Midbrain (tissue), 1 donor: ENCODE measurements at regions not wholly inside any gene's neighbourhood (a gene's known extent, or its start where the extent isn't known, plus 50 kb on each side); places are given as distances from the start of the nearest gene placed in this dataset.

Experiments used
- DNase-seq: peaks from one replicate; lab custom pipeline; 2025; lab: John Stamatoyannopoulos, UW

- DNase-seq, result peak; percentile 20
Observed at GRCh38 chr3:39000008-39000450, 51.7 kb downstream of the SCN11A start.

- DNase-seq, result no peak
Observed at GRCh38 chr3:38998086-38998485, 53.7 kb downstream of the SCN11A start.

GRCh38 chr3:38996193-38996592 is 55.6 kb downstream of the SCN11A start:
- no peak for DNase-seq

GRCh38 chr3:38994251-38994650 is 57.5 kb downstream of the SCN11A start:
- no peak for DNase-seq

DNA sequence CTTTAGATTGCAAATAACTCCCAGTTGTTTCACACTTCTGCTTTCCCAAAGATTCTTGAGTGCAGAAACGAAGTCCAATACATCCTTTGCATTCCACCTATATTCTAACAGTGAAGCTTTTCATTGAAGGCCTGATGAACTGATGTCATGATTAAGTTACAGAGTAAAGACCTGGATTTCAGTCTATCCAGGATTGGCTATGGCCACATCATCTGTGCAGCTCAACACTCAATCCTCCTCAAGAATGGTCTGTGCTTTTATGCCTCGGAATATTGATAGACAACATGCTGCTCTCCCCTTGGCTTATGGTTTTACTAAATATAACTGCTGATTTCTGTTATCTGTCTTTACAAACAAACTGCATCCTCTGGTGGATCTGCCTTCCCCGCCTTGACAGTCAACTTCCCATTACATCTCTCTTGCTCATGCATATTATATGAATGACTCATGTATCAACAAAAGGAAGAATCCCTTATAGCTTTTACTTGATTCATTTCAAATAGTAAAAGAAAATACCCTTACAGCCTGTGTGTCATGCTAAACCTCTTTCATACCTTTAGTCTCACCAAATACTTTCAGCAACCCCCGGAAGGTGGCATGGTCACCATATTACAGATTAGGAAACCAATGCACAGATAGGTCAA is 59.5 kb downstream of the SCN11A start:
- DNase-seq, result no peak

DNA sequence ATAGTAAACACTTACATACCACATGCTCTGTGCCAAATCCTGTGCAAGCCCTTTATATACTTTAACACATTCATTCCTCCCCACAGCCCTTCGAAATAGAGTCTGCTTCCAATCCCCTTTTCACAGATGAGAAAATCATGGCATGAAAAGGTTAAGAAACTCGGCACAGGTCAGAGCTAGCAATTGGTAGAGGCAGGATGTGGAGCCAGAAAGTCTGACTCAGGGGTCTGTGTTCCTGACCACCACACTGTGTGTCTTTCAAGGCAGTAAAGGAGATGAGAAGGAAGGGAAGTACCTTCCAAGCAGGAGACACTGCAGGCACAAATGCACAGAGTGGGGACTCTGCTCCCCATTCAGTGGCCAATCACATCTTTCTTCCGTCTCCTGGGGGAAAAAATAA is 61.1 kb downstream of the SCN11A start:
- DNase-seq, result no peak

GRCh38 chr3:38989917-38990510 is 61.7 kb downstream of the SCN11A start:
- no peak for DNase-seq

GRCh38 chr3:38988955-38989354 is 62.8 kb downstream of the SCN11A start:
- DNase-seq, result no peak

DNA sequence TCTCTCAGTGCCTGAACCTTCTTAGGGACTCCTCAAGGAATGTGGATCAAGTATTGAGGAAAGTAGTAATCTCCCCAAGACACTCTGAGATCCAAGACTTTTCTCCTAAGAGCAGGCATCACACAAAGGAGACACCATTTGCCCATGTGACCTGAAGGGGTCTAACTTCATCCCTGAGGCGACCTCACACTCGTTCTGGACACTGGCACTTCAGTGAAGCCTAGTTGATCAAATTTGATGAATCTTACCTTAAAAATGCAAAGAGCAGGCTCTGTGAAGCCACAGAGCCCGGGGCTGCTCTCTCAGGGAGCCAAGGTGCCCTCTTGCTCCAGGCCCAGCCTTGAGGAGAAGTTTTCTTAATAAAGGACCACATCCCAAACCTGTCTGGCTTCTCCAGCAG is 64.3 kb downstream of the SCN11A start:
- DNase-seq, result no peak

DNA sequence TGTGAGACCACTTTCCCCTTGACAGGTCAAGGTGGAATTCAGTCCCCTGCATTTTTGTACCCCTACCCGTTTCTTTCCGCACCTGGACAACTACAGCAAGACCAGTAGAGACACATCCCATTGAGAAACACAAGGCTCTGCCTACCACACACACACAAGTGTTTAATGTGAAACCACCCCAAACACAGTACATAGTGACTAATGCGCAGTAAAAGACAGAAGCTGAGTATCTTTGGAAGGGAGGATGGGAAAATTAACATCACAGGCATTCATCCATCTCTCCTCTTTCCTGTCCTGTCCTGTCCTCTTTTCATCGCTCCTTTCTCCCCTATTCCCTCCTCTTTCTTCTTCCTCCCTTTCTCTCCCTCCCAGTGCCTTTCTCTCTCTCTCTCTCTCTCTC is 64.8 kb downstream of the SCN11A start:
- DNase-seq, result no peak

- DNase-seq, result no peak
Observed at GRCh38 chr3:38985981-38986380, 65.8 kb downstream of the SCN11A start.

DNA sequence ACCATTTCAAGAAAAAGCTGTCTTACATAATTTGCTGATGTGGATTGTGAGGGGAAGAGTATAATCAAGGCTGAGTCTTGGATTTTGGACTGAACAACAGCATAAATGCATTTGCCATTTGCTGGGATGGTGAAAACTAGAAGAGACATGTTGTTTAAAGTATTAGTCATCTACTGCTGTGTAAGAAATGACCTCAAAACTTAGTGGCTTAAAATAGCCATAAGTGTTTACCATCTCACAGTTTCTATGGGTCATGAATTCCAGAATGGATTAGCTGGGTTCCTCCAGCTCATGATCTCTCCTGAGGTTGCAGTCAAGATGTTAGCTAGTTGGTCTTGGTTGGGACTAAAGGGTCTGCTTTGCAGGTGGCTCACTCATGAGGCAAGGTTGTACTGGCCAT is 66.2 kb downstream of the SCN11A start:
- no peak for DNase-seq

- DNase-seq, result no peak
Observed at GRCh38 chr3:38984731-38985130, 67.0 kb downstream of the SCN11A start.

GRCh38 chr3:38984110-38984509 is 67.6 kb downstream of the SCN11A start:
- no peak for DNase-seq

DNA sequence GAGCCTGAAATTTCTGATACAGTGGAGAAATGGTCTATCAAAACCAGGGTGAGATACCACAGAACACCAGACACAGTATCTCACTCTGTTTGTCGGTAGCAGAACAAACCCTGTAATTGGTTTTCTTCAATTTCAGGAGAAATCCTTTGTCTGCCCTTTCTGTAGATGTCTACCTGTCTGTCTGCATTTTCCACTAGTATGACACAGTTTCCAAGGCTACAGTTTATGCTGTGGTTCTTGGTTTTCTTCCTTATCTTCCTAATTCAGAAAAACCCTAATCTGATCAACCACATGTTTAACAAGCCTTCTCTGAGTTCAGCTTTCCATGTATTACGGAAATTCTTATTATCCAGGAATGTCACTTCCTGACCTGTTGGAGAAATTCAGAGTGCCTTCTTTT is 70.8 kb downstream of the SCN11A start:
- DNase-seq, result no peak

- no peak for DNase-seq
Observed at GRCh38 chr3:38978729-38979128, 73.0 kb downstream of the SCN11A start.

- no peak for DNase-seq
Observed at GRCh38 chr3:38970851-38971638, 80.7 kb downstream of the SCN11A start.

DNA sequence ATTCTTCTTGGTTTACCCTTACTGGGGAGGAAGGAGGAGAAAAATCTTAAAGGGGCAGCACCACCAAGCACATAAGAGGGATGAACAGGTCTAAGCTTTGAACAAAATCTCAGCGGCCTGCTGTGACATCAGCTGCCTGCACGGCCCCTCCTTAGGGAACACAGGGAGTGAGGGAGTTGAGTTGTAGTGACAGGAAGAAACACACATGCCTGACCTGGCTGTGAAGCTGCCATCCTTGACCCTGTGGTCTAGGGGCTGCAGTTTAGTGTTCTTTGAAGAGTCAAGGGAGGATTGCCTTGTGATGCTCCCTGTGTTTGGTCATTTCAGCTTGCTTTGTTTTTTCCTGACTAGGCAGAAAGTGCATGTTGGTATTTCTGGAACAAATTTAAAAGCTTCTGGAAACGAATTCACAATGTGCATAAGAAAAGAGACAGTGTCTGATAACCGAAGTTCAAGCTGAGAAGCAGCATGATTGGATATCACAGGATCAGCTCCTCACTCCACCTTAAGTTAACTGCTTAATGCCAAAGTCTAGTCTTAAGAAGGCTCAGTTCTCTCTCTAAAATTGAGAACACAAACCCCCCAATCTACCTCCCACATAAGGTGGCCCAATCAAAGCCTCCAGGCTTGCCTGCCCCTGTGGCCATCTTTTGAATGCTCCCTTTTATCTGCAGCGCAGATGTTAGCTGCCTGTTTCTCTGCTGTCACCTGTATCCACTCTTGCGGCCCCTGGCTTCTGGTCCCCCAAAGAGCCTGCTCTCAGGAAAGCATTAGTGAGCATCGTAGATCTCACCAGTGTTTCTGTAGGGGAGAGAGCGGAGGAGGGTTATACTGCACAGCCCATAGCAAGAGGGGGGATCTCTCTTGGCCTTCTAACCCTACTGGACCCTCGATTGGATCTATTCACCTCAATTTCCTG is 82.2 kb downstream of the SCN11A start:
- no peak for DNase-seq

GRCh38 chr3:38968891-38969290 is 82.9 kb downstream of the SCN11A start:
- DNase-seq, result no peak

DNA sequence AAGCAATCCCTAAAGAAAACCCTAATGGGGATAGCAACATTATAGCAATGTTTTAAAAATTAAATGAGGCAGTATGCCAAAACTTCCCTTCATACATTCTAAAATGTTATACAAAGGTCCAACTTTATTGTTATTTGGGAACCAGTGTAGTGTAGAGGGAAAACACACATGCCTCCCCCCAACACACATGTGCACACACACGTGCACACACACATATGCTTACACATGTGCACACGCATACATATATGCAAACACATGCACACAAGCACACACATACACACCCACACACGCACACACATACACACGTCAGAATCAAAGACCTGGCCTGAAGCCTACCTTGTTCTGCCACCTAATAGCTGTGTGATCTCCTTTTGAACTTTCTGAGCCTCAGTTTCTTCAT is 83.3 kb downstream of the SCN11A start:
- no peak for DNase-seq

DNA sequence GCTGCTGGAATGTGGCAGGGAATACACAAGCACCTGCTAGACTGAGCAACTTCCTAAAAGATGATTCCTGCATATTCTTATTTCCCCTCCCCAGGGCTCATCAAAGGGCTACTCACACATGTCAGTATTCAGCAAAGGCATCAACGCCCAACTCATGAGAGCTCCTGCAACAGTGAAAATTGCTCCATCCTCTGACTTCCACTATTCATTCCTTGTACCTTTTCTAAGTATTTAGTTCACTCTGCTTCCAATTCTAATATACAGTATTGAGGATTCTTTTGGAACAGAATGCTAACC is 84.1 kb downstream of the SCN11A start:
- no peak for DNase-seq
